Epithelial cell of prostate (primary cell): ENCODE measurements at regions not wholly inside any gene's neighbourhood (a gene's known extent, or its start where the extent isn't known, plus 50 kb on each side); places are given as distances from the start of the nearest gene placed in this dataset.
A peak's percentile ranks its signal among the peaks of the same experiment; 100 is the strongest.
"Not testable (repeated sequence)": the region's sequence is repeated elsewhere in the genome, so short reads cannot be mapped to it uniquely, and the experiment has no call there.

Experiments used
- DNase-seq: peaks from one replicate; pipeline ENCODE4 v3.0.0-alpha.2; 2011; ENCODE audit warnings: low read depth, low spot score
- H3K27ac ChIP-seq: fragments of 450-650 bp; 2 replicates; pipeline ENCODE4 v1.5.1; 2017; ENCODE audit warnings: mild to moderate bottlenecking

DNA sequence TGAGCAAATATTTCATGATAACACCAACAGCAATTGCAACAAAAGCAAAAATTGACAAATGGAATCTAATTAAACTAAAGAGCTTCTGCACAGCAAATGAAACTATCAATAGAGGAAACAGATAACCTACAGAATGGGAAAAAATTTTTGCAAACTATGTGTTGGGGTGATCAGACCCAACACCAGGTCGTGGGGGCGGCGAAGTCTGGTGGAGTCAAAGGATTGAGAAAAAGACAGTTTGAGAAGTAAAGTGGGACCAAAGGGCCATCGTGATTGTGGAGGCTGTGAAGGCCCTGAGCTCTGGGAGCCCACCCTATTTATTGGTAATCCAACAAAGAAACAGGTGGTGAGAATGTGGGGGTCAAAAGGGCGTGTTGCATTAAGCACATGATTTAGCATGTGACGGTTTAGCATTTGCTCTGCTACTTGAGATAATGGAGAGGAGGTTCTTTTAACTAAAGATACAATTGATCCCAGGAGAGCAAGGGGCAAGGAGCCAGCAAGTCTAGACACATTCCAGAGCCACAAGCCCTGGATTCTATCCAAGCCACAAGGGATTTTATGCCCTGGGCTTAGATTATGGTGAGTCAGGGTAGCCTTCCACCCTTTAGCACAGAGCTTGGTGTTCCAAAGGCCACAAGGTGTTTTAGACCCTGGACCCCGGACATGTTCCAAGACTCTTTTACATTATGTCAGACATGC, 65.5 kb upstream of the VLDLR start:
- H3K27ac ChIP-seq, DNase-seq: not testable (repeated sequence)

DNA sequence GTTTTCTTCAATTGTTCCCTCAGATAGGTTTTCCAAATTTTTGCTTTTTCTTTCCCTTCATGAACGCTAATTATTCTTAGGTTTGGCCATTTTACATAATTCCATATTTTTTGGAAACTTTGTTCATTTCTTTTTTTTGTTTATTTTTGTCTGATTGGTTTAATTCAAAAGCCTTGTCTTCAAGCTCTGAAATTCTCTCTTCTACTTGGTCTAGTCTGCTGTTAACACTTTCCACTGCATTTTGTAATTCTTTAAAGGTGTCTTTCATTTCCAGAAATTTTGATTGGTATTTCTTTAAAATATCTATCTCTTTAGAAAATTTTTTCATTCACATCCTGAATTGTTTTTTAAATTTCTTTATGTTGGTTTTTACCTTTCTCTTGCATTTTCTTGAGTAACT, 63.9 kb upstream of the VLDLR start:
- no peak for DNase-seq
- no peak overlapping the region for H3K27ac ChIP-seq

DNA sequence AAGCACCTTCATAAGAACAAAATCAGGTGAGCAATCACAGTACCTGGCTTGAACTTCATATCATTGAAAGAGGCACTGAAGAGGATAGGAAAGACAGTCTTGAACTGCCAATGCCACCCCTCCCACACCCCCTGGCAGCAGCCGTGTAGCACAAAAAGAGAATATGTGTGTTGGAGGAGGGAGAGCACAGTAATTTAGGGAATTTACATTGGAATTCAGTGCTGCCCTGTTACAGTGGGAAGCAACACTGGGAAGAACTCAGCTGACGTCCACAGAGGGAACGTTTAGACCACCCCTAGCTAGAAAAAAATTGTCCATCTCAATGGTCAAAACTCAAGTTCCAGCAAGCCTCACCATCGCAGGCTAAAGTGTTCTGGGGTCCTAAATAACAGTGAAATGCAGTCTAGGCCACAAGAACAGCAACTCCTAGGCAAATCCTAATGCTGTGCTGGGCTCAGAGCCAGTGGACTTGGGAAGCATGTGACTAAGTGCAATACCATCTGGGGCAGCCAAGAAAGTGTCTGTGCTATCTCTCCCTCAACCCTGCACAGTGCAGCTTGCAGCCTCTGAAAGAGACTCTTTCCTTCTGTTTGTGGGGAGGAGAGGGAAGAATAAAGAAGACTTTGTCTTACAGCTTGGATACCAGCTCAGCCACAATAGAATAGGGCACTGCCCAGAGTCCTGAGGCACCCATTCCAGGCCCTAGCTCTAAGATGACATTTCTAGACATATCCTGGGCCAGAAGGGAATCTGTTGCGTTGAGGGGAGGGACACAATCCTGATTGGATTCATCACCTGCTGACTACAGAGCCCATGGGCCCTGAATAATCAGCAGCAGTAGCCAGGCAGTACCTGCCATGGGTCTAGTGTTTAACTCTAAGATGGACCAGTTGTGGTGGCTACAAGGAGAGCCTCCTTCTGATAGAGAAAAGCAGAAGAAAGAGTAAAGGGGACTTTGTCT, 62.1 kb upstream of the VLDLR start:
- no peak overlapping the region for H3K27ac ChIP-seq
- peak; percentile 29 for DNase-seq

GRCh38 chr9:2560180-2560579, 61.4 kb upstream of the VLDLR start:
- DNase-seq, result no peak
- no peak overlapping the region for H3K27ac ChIP-seq

DNA sequence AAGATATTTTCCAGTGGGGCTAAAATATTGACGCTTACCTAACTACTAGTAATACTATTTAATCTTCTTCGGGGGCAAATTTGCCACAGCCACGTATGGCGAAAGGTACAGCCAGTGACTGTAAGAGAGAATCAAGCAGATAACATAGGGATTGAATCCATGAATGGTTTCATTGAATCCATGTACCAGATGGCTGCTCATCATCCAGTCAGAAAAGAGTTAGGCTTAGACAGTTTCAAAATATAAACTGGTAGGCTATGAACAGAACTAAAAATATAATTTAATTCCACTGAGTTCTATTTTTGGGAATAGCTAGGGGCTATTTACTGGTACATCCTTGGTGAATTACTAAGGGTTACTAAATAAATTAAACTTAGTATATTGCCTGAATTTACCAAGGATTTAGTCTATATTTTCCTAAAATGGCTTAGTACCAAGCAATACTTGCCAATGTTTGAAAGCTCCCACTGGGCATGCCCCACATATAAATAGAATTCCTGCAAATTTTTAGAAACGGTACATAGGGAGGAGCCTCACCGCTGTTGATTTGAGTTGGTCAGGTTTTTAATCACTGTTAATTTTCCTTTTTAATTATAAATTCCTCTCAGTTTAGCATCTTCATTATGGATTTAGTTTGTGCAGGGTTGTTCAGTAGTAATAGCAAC, 55.8 kb upstream of the VLDLR start:
- DNase-seq, result no peak

DNA sequence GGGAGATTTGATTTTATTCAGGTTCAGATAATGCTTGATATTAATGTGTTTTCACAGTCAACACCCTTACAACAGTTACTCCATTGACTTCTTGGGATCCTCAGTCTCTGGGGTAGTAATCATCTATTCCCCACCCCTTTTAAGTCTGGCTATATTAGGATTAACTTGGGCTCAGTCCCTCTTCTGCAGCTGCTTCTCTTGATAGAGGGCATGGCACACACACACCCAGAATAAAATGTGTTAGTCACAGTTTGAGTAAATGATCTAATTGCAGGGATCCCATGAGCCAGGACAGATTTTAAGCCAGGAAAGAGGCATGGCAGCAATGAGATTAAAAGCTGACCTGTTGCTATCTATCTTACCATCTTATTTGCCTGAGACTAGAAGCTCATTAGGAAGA, 53.7 kb upstream of the VLDLR start:
- no peak for DNase-seq
- no peak overlapping the region for H3K27ac ChIP-seq

More for the DNA sequence above, 55.8 kb upstream of the VLDLR start:
- no peak overlapping the region for H3K27ac ChIP-seq

DNA sequence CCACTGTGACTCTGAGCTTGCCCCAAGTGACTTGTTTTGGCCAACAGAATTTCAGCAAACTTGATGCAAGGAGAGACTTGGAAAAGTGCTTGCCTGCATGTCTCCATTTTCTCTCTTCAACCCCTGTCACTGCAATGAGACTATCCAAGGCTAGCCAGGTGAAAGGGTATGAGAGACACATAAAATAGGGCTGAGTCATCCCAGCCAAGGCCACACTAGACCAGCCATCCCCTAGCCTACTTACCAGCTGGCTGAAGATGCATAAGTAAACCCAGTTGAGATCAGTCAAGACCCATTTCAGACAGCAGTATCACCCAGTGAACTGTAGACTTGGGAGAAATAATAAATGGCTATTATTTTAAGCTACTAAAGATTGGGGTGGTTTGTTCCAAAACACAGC, 52.9 kb upstream of the VLDLR start:
- no peak overlapping the region for H3K27ac ChIP-seq
- no peak for DNase-seq

GRCh38 chr9:2570615-2571479, 50.7 kb upstream of the VLDLR start:
- peak; percentile 31 for DNase-seq
- H3K27ac ChIP-seq, result peak overlapping the region; percentile 7
